OCI-LY3 (cell line): ENCODE measurements at regions not wholly inside any gene's neighbourhood (a gene's known extent, or its start where the extent isn't known, plus 50 kb on each side); places are given as distances from the start of the nearest gene placed in this dataset.

Experiments
- EZH2phosphoT487 ChIP-seq: fragments of 200-600 bp; shearing (Covaris generic); IDR thresholded peaks from 2 replicates; pipeline ENCODE4 v1.6.1; 2018; ENCODE audit warnings: antibody characterized with exemption, mixed run types, low read depth
- TF ChIP-seq, protein P1 (sequence below): fragments of 200-600, 300-600 bp; sonication (generic); IDR thresholded peaks from 2 replicates; pipeline ENCODE4 v1.5.1; 2014; ENCODE audit warnings: antibody characterized with exemption, low read length, low read depth

DNA sequence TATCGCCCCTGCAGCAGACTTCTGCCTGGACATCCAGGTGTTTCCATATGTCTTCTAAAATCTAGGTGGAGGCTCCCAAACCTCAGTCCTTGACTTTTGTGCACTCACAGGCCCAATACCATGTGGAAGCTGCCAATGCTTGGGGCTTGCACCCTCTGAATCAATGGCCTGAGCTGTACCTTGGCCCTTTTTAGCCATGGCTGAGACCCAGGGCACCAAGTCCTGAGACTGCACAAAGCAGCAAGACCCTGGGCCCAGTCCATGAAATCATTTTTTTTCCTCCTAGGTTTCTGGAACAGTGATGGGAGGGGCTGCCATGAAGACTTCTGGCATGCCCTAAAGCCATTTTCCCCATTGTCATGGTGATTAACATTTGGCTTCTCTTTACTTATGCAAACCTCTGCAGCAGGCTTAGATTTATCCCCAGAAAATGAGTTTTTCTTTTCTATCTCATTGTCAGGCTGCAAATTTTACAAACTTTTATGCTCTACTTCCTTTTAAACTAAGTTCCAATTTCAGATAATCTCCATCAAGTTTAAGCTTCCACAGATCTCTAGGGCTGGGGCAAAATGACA lies 1445.8 kb upstream of the FLRT2 start:
- TF ChIP-seq, protein P1, sequence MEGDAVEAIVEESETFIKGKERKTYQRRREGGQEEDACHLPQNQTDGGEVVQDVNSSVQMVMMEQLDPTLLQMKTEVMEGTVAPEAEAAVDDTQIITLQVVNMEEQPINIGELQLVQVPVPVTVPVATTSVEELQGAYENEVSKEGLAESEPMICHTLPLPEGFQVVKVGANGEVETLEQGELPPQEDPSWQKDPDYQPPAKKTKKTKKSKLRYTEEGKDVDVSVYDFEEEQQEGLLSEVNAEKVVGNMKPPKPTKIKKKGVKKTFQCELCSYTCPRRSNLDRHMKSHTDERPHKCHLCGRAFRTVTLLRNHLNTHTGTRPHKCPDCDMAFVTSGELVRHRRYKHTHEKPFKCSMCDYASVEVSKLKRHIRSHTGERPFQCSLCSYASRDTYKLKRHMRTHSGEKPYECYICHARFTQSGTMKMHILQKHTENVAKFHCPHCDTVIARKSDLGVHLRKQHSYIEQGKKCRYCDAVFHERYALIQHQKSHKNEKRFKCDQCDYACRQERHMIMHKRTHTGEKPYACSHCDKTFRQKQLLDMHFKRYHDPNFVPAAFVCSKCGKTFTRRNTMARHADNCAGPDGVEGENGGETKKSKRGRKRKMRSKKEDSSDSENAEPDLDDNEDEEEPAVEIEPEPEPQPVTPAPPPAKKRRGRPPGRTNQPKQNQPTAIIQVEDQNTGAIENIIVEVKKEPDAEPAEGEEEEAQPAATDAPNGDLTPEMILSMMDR, result no peak
- no peak for TF ChIP-seq EZH2phosphoT487
